ENCODE measurements at regions not wholly inside any gene's neighbourhood (a gene's known extent, or its start where the extent isn't known, plus 50 kb on each side); places are given as distances from the start of the nearest gene placed in this dataset.

- DNase-seq (ENCODE audit: extremely low read depth, low read depth, low spot score), result no peak
Measured at GRCh38 chr9:13049223-13049622, 230.3 kb downstream of the MPDZ start.

GRCh38 chr9:13053504-13053903 lies 226.0 kb downstream of the MPDZ start:
- no peak for DNase-seq (ENCODE audit: extremely low read depth, low read depth, low spot score)

- DNase-seq (ENCODE audit: extremely low read depth, low read depth, low spot score), result no peak
Measured at GRCh38 chr9:13054389-13054788, 225.1 kb downstream of the MPDZ start.

All from glomerular endothelial cell (primary cell).